Hepatocyte (in vitro differentiated cells): ENCODE measurements at regions not wholly inside any gene's neighbourhood (a gene's known extent, or its start where the extent isn't known, plus 50 kb on each side); places are given as distances from the start of the nearest gene placed in this dataset.

ENCODE experiments used
- CTCF ChIP-seq: fragments of 200-600 bp; sonication (generic); IDR thresholded peaks from 2 replicates; pipeline ENCODE4 v1.5.1; 2016; ENCODE audit warnings: antibody characterized with exemption, mild to moderate bottlenecking; ENCODE audit not compliant: poor library complexity
- EZH2 ChIP-seq: fragments of 200-600 bp; sonication (generic); IDR thresholded peaks from 2 replicates; pipeline ENCODE4 v1.6.1; 2016; ENCODE audit warnings: antibody characterized with exemption, mild to moderate bottlenecking, borderline replicate concordance
- EZH2phosphoT487 ChIP-seq: fragments of 200-600 bp; sonication (generic); IDR thresholded peaks from one replicate; pipeline ENCODE4 v1.6.1; 2018; ENCODE audit warnings: antibody characterized with exemption, mild to moderate bottlenecking, low read depth, moderate library complexity; ENCODE audit not compliant: unreplicated experiment, severe bottlenecking

- TF ChIP-seq CTCF (no peak), EZH2 (no peak), EZH2phosphoT487 (no peak)
Measured at GRCh38 chr7:153103202-153103601, 343.6 kb downstream of the ACTR3B start.
